ENCODE measurements at regions not wholly inside any gene's neighbourhood (a gene's known extent, or its start where the extent isn't known, plus 50 kb on each side); places are given as distances from the start of the nearest gene placed in this dataset.

- TF ChIP-seq CTCF (IDR thresholded peaks at IDR 0.05), result no peak
- TF ChIP-seq POLR2AphosphoS5 (IDR thresholded peaks at IDR 0.05), result no peak
These were observed 100.4 kb upstream of the COL5A1 start for GRCh38 chr9:134541097-134541747.

Measured in prostate gland (tissue), 2 donors.